H9 (cell line): ENCODE measurements at regions not wholly inside any gene's neighbourhood (a gene's known extent, or its start where the extent isn't known, plus 50 kb on each side); places are given as distances from the start of the nearest gene placed in this dataset.

Experiments used
- DNase-seq: peaks from one replicate; pipeline ENCODE4 v3.0.0-alpha.2; 2017
- H2AFZ ChIP-seq: one replicate; pipeline ENCODE4 v1.6.1; 2013; ENCODE audit warnings: mild to moderate bottlenecking, low read length, control low read depth, moderate library complexity
- H2AK5ac ChIP-seq: 2 replicates; pipeline ENCODE4 v1.6.1; 2013; ENCODE audit warnings: low read length, control low read depth, mixed read lengths; ENCODE audit not compliant: insufficient read length
- H2BK120ac ChIP-seq: one replicate; pipeline ENCODE4 v1.6.1; 2013; ENCODE audit warnings: low read depth, mild to moderate bottlenecking, low read length, control low read depth, inconsistent platforms; ENCODE audit not compliant: poor library complexity, severe bottlenecking
- H2BK12ac ChIP-seq: 2 replicates; pipeline ENCODE4 v1.6.1; 2013; ENCODE audit warnings: low read length, control low read depth, mixed read lengths, low read depth; ENCODE audit not compliant: insufficient read length
- H2BK15ac ChIP-seq: 2 replicates; pipeline ENCODE4 v1.6.1; 2013; ENCODE audit warnings: low read depth, low read length, control low read depth
- H2BK20ac ChIP-seq: one replicate; pipeline ENCODE4 v1.6.1; 2013; ENCODE audit warnings: low read depth, mild to moderate bottlenecking, low read length, control low read depth, inconsistent platforms; ENCODE audit not compliant: poor library complexity, severe bottlenecking
- H2BK5ac ChIP-seq: 2 replicates; pipeline ENCODE4 v1.6.1; 2013; ENCODE audit warnings: low read length, control low read depth, mixed read lengths; ENCODE audit not compliant: insufficient read length
- H3K14ac ChIP-seq: 2 replicates; pipeline ENCODE4 v1.6.1; 2013; ENCODE audit warnings: low read length, control low read depth; ENCODE audit not compliant: insufficient read depth
- H3K18ac ChIP-seq: 2 replicates; pipeline ENCODE4 v1.6.1; 2013; ENCODE audit warnings: low read depth, mild to moderate bottlenecking, mixed read lengths, low read length, control low read depth; ENCODE audit not compliant: insufficient read length
- H3K23ac ChIP-seq: 2 replicates; pipeline ENCODE4 v1.6.1; 2013; ENCODE audit warnings: low read length, control low read depth, mixed read lengths, low read depth; ENCODE audit not compliant: insufficient read length
- H3K23me2 ChIP-seq: 2 replicates; pipeline ENCODE4 v1.6.1; 2013; ENCODE audit warnings: low read depth, mild to moderate bottlenecking, mixed read lengths, low read length, control low read depth; ENCODE audit not compliant: insufficient read length, poor library complexity, severe bottlenecking
- H3K27ac ChIP-seq: 2 replicates; pipeline ENCODE4 v1.5.1; 2013; ENCODE audit warnings: low read length, control low read depth, mixed read lengths, low read depth; ENCODE audit not compliant: insufficient read length
- H3K27me3 ChIP-seq: 2 replicates; pipeline ENCODE4 v1.6.1; 2013; ENCODE audit warnings: low read length, control low read depth, inconsistent platforms; ENCODE audit not compliant: insufficient read depth
- H3K4ac ChIP-seq: 2 replicates; pipeline ENCODE4 v1.6.1; 2013; ENCODE audit warnings: low read depth, mild to moderate bottlenecking, control low read depth, inconsistent platforms, low read length, moderate library complexity
- H3K4me1 ChIP-seq: 2 replicates; pipeline ENCODE4 v1.6.1; 2013; ENCODE audit warnings: low read length, control low read depth, inconsistent platforms; ENCODE audit not compliant: insufficient read depth
- H3K4me2 ChIP-seq: 2 replicates; pipeline ENCODE4 v1.6.1; 2013; ENCODE audit warnings: low read length, control low read depth, mixed read lengths; ENCODE audit not compliant: insufficient read length, insufficient read depth
- H3K56ac ChIP-seq: 2 replicates; pipeline ENCODE4 v1.6.1; 2013; ENCODE audit warnings: low read depth, mild to moderate bottlenecking, mixed read lengths, low read length, control low read depth; ENCODE audit not compliant: insufficient read length
- H3K79me1 ChIP-seq: 2 replicates; pipeline ENCODE4 v1.6.1; 2013; ENCODE audit warnings: low read depth, mild to moderate bottlenecking, moderate library complexity, low read length, control low read depth, inconsistent platforms; ENCODE audit not compliant: insufficient read depth, poor library complexity, severe bottlenecking
- H3K79me2 ChIP-seq: 2 replicates; pipeline ENCODE4 v1.6.1; 2013; ENCODE audit warnings: low read length, control low read depth, inconsistent platforms; ENCODE audit not compliant: insufficient read depth
- H3K9ac ChIP-seq: 2 replicates; pipeline ENCODE4 v1.6.1; 2013; ENCODE audit warnings: low read length, control low read depth, mixed read lengths; ENCODE audit not compliant: insufficient read length; ENCODE audit errors: extremely low read depth
- H3K9me3 ChIP-seq: one replicate; pipeline ENCODE4 v1.6.1; 2013; ENCODE audit warnings: low read depth, low read length, inconsistent platforms; ENCODE audit not compliant: control insufficient read depth
- H3T11ph ChIP-seq: one replicate; pipeline ENCODE4 v1.6.1; 2013; ENCODE audit warnings: mild to moderate bottlenecking, low read length, control low read depth, inconsistent platforms
- H4K20me1 ChIP-seq: one replicate; pipeline ENCODE4 v1.6.1; 2013; ENCODE audit not compliant: control insufficient read depth, insufficient read length, insufficient read depth
- H4K5ac ChIP-seq: 2 replicates; pipeline ENCODE4 v1.6.1; 2013; ENCODE audit warnings: low read depth, mild to moderate bottlenecking, mixed read lengths, low read length, control low read depth; ENCODE audit not compliant: insufficient read length
- H4K8ac ChIP-seq: replicated peaks from 2 replicates; pipeline ENCODE4 v1.6.1; 2013; ENCODE audit warnings: low read length, control low read depth, mixed read lengths, low read depth; ENCODE audit not compliant: insufficient read length
- H4K91ac ChIP-seq: 2 replicates; pipeline ENCODE4 v1.6.1; 2013; ENCODE audit warnings: low read depth, mild to moderate bottlenecking, moderate library complexity, mixed read lengths, low read length, control low read depth; ENCODE audit not compliant: insufficient read length
- H3K27ac Mint-ChIP-seq, 3 experiments: 2 replicates in 2 of 3; 3 replicates in 1 of 3; pipeline ENCODE4 v1.8.0; 2020 to 2021; ENCODE audit warnings: mixed read lengths in 3 of 3, mild to moderate bottlenecking in 1 of 3, moderate library complexity in 1 of 3
- H3K27me3 Mint-ChIP-seq: 2 replicates; pipeline ENCODE4 v1.8.0; 2021; ENCODE audit warnings: low read depth, mild to moderate bottlenecking, moderate library complexity, mixed read lengths
- H3K36me3 Mint-ChIP-seq, 3 experiments: 2 replicates in 2 of 3; 3 replicates in 1 of 3; pipeline ENCODE4 v1.8.0; 2020 to 2021; ENCODE audit warnings: low read depth in 3 of 3, mixed read lengths in 3 of 3; ENCODE audit not compliant: insufficient read depth in 1 of 3
- H3K4me1 Mint-ChIP-seq, 2 experiments: 2 replicates each; pipeline ENCODE4 v1.8.0; 2020; ENCODE audit warnings: mixed read lengths in 2 of 2
- H3K4me3 Mint-ChIP-seq, 2 experiments: 2 replicates in 1 of 2; 3 replicates in 1 of 2; pipeline ENCODE4 v1.8.0; 2020 to 2021; ENCODE audit warnings: mild to moderate bottlenecking in 2 of 2, mixed read lengths in 2 of 2, moderate library complexity in 1 of 2
- H3K9me3 Mint-ChIP-seq, 2 experiments: 2 replicates in 1 of 2; 3 replicates in 1 of 2; pipeline ENCODE4 v1.8.0; 2020; ENCODE audit warnings: mild to moderate bottlenecking in 2 of 2, mixed read lengths in 2 of 2, moderate library complexity in 1 of 2
- CTCF ChIP-seq: fragments of 200-600 bp; sonication (generic); conservative IDR thresholded peaks from 3 replicates; pipeline ENCODE4 v1.8.0; 2021; ENCODE audit warnings: antibody characterized with exemption, mild to moderate bottlenecking
- WGBS: extraction: QIAGEN DNeasy Blood & Tissue Kit; methylation state at CpG from one replicate; pipeline ENCODE4 v1.1.7; 2013; ENCODE audit warnings: missing lambda C conversion rate, low lambda C conversion rate, mixed read lengths; ENCODE audit not compliant: insufficient read length; ENCODE audit errors: extremely low coverage; 5-methylcytosine and 5-hydroxymethylcytosine counted together

- Histone ChIP-seq H4K20me1 (no peaks in the 10 kb centered on the region), H2BK5ac (no peak overlapping the region), H4K91ac (no peak overlapping the region), H2BK15ac (no peak overlapping the region), H4K5ac (no peak overlapping the region), H2BK120ac (no peak overlapping the region), H3K23ac (no peak overlapping the region), H3K14ac (no peak overlapping the region), H3K9me3 (no peaks in the 10 kb centered on the region), H3K9ac (no peak overlapping the region), H3K23me2 (no peaks in the 10 kb centered on the region), H4K8ac (no peak overlapping the region), H3K79me1 (no peaks in the 10 kb centered on the region), H3T11ph (no peak overlapping the region), H2BK20ac (no peak overlapping the region), H3K56ac (no peak overlapping the region), H3K4me2 (no peak overlapping the region), H3K79me2 (no peaks in the 10 kb centered on the region), H3K4ac (no peak overlapping the region), H3K18ac (no peak overlapping the region), H2BK12ac (no peak overlapping the region), H3K4me1 (no peaks in the 10 kb centered on the region; the same call in 1 of the 2 replicates), H3K27ac (no peak overlapping the region), H2AFZ (no peak overlapping the region), H3K27me3 (no peaks in the 10 kb centered on the region), H2AK5ac (no peak overlapping the region)
- no peak for DNase-seq
- Mint-ChIP-seq H3K36me3 (no peaks in the 10 kb centered on the region), H3K4me1 (peaks cover 8% of the 10 kb centered on the region in 2 experiments), H3K4me3 (no peak overlapping the region), H3K27me3 (no peaks in the 10 kb centered on the region), H3K9me3 (no peaks in the 10 kb centered on the region), H3K27ac (no peak overlapping the region)
- no peak for TF ChIP-seq CTCF
- WGBS, result no CpG with 5 or more reads among the region's 7 CpGs
These were observed 275.2 kb upstream of the GPC6 start for GRCh38 chr13:92951273-92951890.
